HAP-1 (cell line): ENCODE measurements at regions not wholly inside any gene's neighbourhood (a gene's known extent, or its start where the extent isn't known, plus 50 kb on each side); places are given as distances from the start of the nearest gene placed in this dataset.

ENCODE experiments used
- DNase-seq, 2 experiments: peaks; one replicate each; pipeline ENCODE4 v3.0.0-alpha.2; 2016 to 2020; ENCODE audit warnings: low spot score in 2 of 2
- H3K27me3 ChIP-seq: fragments of 250-450 bp; sonication (Bioruptor Pico); 2 replicates; pipeline ENCODE4 v1.5.1; 2020; ENCODE audit warnings: low read depth, mild to moderate bottlenecking, moderate library complexity
- H3K36me3 ChIP-seq: fragments of 250-450 bp; sonication (Bioruptor Pico); replicated peaks from 2 replicates; pipeline ENCODE4 v1.5.1; 2020; ENCODE audit warnings: mild to moderate bottlenecking
- H3K4me1 ChIP-seq: fragments of 250-450 bp; sonication (Bioruptor Pico); 2 replicates; pipeline ENCODE4 v1.5.1; 2020; ENCODE audit warnings: mild to moderate bottlenecking
- H3K4me3 ChIP-seq: fragments of 250-450 bp; sonication (Bioruptor Pico); 2 replicates; pipeline ENCODE4 v1.5.1; 2020; ENCODE audit warnings: mild to moderate bottlenecking, moderate library complexity
- H3K9me3 ChIP-seq: fragments of 250-450 bp; sonication (Bioruptor Pico); 2 replicates; pipeline ENCODE4 v1.5.1; 2020; ENCODE audit warnings: mild to moderate bottlenecking, moderate library complexity
- in situ Hi-C: fragments of 300-500 bp; cut with MboI; formaldehyde crosslinking; loops from 3 replicates; pipeline ENCODE4 v1.14.3; 2020; ENCODE audit warnings: low sequenced_read_pairs, inconsistent platforms, mixed read lengths

DNA sequence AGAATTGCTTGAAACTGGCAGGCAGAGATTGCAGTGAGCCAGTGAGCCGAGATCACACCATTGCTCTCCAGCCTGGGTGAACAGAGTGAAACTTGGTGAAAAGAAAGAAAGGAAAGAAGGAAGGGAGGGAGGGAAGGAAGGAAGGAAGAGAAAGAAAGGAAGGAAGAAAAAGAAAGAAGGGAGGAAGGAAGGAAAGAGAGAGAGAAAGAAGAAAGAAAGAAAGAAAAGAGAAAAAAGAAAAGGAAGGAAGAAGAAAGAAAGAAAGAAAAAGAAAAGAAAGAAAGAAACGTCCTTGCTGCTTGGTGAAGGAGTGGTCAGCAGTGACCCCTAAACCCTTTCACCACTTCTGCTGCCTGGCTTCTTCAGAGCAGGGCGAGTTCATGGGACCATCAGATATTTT lies 147.1 kb upstream of the MYO3A start:
- Histone ChIP-seq H3K36me3 (no peaks in the 10 kb centered on the region), H3K27me3 (no peaks in the 10 kb centered on the region), H3K9me3 (no peaks in the 10 kb centered on the region), H3K4me3 (no peak overlapping the region), H3K4me1 (no peaks in the 10 kb centered on the region)
- in situ Hi-C loops, result no loop called here
- no peak for DNase-seq

GRCh38 chr10:25797888-25798429 lies 136.1 kb upstream of the MYO3A start:
- no peak for DNase-seq
- Histone ChIP-seq H3K4me1 (no peaks in the 10 kb centered on the region), H3K9me3 (no peaks in the 10 kb centered on the region), H3K27me3 (no peaks in the 10 kb centered on the region), H3K36me3 (no peaks in the 10 kb centered on the region), H3K4me3 (no peak overlapping the region)
- in situ Hi-C loops, result no loop called here

DNA sequence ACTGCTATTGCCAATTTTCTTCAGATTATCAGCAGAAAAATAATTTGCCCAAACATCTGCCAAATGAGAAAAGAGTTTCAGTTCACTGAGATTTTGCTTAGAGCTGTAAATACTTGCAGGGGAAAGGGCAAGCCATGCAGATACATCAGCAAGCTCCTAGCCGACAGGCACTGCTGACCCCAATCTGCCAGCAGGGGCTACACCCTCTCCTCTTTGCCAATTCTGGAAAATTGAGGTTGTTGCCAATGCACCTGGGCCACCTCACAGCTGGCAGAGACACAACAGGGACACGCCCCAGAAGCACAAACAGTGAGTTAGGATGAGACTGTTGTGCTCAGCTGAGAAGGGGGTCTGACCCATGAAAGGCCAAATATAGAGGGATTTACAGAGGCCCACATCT lies 129.5 kb upstream of the MYO3A start:
- Histone ChIP-seq H3K27me3 (no peaks in the 10 kb centered on the region), H3K36me3 (no peaks in the 10 kb centered on the region), H3K4me1 (no peaks in the 10 kb centered on the region), H3K9me3 (no peaks in the 10 kb centered on the region), H3K4me3 (no peak overlapping the region)
- no peak for DNase-seq
- in situ Hi-C loops, result no loop called here

- DNase-seq, result no peak
- no peaks in the 10 kb centered on the region for H3K9me3 ChIP-seq
- H3K36me3 ChIP-seq, result no peaks in the 10 kb centered on the region
- in situ Hi-C loops, result no loop called here
- no peaks in the 10 kb centered on the region for H3K4me1 ChIP-seq
- H3K4me3 ChIP-seq, result no peak overlapping the region
- H3K27me3 ChIP-seq, result no peaks in the 10 kb centered on the region
These were observed 128.0 kb upstream of the MYO3A start for GRCh38 chr10:25805986-25806385.

GRCh38 chr10:25808372-25808771 lies 125.7 kb upstream of the MYO3A start:
- no peaks in the 10 kb centered on the region for H3K9me3 ChIP-seq
- no peaks in the 10 kb centered on the region for H3K27me3 ChIP-seq
- H3K4me3 ChIP-seq, result no peak overlapping the region
- no peaks in the 10 kb centered on the region for H3K4me1 ChIP-seq
- H3K36me3 ChIP-seq, result no peaks in the 10 kb centered on the region
- in situ Hi-C loops, result no loop called here
- DNase-seq, result no peak

GRCh38 chr10:25811052-25811685 lies 122.9 kb upstream of the MYO3A start:
- in situ Hi-C loops, result no loop called here
- H3K36me3 ChIP-seq, result no peaks in the 10 kb centered on the region
- no peaks in the 10 kb centered on the region for H3K4me1 ChIP-seq
- H3K27me3 ChIP-seq, result no peaks in the 10 kb centered on the region
- no peak for DNase-seq
- no peak overlapping the region for H3K4me3 ChIP-seq
- no peaks in the 10 kb centered on the region for H3K9me3 ChIP-seq

DNA sequence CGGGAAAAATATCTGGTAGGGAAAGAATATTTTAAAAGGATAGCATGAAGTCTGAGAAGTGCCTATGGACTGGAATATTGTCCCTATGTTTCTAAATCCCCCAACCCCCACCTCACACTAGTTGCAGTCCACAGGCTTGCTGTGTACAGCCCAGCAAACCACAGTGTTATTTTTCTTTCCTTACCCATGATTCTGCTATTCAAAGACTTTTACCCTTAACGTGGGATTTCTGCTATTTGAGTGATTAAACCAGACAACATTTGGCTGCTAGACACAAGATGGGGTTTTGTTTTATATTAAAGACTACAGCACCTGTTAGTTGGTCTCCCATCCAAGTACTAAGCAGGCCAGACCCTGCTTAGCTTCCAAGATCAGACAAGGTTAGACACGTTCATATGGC lies 120.5 kb upstream of the MYO3A start:
- Histone ChIP-seq H3K27me3 (no peaks in the 10 kb centered on the region), H3K36me3 (no peaks in the 10 kb centered on the region), H3K4me1 (no peaks in the 10 kb centered on the region), H3K9me3 (no peaks in the 10 kb centered on the region), H3K4me3 (no peak overlapping the region)
- in situ Hi-C loops, result no loop called here
- no peak for DNase-seq

- no peak for DNase-seq
- in situ Hi-C loops, result no loop called here
- H3K27me3 ChIP-seq, result no peaks in the 10 kb centered on the region
- H3K9me3 ChIP-seq, result no peaks in the 10 kb centered on the region
- no peaks in the 10 kb centered on the region for H3K4me1 ChIP-seq
- no peak overlapping the region for H3K4me3 ChIP-seq
- H3K36me3 ChIP-seq, result no peaks in the 10 kb centered on the region
These were observed 118.8 kb upstream of the MYO3A start for GRCh38 chr10:25815236-25815635.

- no peaks in the 10 kb centered on the region for H3K4me1 ChIP-seq
- H3K36me3 ChIP-seq, result no peaks in the 10 kb centered on the region
- H3K4me3 ChIP-seq, result no peak overlapping the region
- H3K27me3 ChIP-seq, result 0 out of 2 replicates have a peak, but pooled peaks cover 3% of the 10 kb centered on the region
- H3K9me3 ChIP-seq, result no peaks in the 10 kb centered on the region
- in situ Hi-C loops, result no loop called here
- no peak for DNase-seq
These were observed 117.8 kb upstream of the MYO3A start for GRCh38 chr10:25815999-25816768.

DNA sequence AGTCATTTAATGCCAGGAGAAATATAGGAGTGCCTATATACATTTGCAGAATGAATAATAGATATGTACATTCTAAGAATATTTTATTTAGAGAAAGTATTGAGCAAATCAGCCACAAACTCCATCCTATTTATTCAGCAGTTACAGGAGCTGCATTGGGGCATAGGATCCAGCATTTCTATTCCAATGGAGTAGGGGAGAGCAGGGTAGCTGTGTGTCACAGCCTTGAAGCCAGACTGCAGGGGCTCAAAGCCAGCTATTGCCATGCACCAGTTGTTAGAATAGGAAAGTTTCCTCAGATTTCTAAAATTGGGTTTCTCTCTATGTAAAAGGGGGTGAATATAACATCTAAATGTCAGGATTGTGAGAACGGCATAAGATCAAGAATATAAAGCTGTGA lies 116.8 kb upstream of the MYO3A start:
- Histone ChIP-seq H3K36me3 (no peaks in the 10 kb centered on the region), H3K4me3 (no peak overlapping the region), H3K27me3 (0 out of 2 replicates have a peak, but pooled peaks cover 3% of the 10 kb centered on the region), H3K9me3 (no peaks in the 10 kb centered on the region), H3K4me1 (no peaks in the 10 kb centered on the region)
- in situ Hi-C loops, result no loop called here
- DNase-seq, result no peak

- Histone ChIP-seq H3K9me3 (no peaks in the 10 kb centered on the region), H3K4me3 (no peak overlapping the region), H3K27me3 (0 out of 2 replicates have a peak, but pooled peaks cover 3% of the 10 kb centered on the region), H3K4me1 (no peaks in the 10 kb centered on the region), H3K36me3 (no peaks in the 10 kb centered on the region)
- in situ Hi-C loops, result no loop called here
- no peak for DNase-seq
These were observed 115.3 kb upstream of the MYO3A start for GRCh38 chr10:25818751-25819150.

GRCh38 chr10:25820472-25820871 lies 113.6 kb upstream of the MYO3A start:
- no peak for DNase-seq
- Histone ChIP-seq H3K36me3 (no peaks in the 10 kb centered on the region), H3K27me3 (0 out of 2 replicates have a peak, but pooled peaks cover 3% of the 10 kb centered on the region), H3K9me3 (no peaks in the 10 kb centered on the region), H3K4me3 (no peak overlapping the region), H3K4me1 (no peaks in the 10 kb centered on the region)
- in situ Hi-C loops, result no loop called here

DNA sequence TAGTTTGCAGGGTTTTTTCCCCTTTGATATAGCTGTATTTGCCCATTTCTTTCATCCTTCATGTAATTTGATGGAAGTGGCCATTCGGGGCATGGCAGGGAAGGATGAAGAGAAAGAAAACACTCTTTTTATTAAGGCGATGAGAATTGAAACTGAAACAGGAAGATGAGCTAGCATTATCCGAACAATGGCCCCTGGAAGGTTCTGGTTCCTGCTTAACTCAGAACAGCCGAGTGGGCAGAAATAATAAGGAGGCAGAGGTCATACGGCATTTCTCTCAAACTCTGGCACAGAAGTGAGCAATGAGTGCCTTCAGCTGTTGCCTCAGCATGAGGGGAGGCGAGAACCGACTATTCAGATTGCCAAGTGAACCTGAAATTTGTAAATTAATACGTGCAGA lies 113.2 kb upstream of the MYO3A start:
- Histone ChIP-seq H3K36me3 (no peaks in the 10 kb centered on the region), H3K27me3 (0 out of 2 replicates have a peak, but pooled peaks cover 3% of the 10 kb centered on the region), H3K4me3 (no peak overlapping the region), H3K9me3 (no peaks in the 10 kb centered on the region), H3K4me1 (no peaks in the 10 kb centered on the region)
- in situ Hi-C loops, result no loop called here
- no peak for DNase-seq

- DNase-seq, result no peak
- no peaks in the 10 kb centered on the region for H3K9me3 ChIP-seq
- in situ Hi-C loops, result no loop called here
These were observed 110.0 kb upstream of the MYO3A start for GRCh38 chr10:25824050-25824449.

More at GRCh38 chr10:25824050-25824449, 110.0 kb upstream of the MYO3A start:
- H3K4me3 ChIP-seq, result no peak overlapping the region
- H3K27me3 ChIP-seq, result 0 out of 2 replicates have a peak, but pooled peaks cover 6% of the 10 kb centered on the region
- H3K4me1 ChIP-seq, result no peaks in the 10 kb centered on the region
- no peaks in the 10 kb centered on the region for H3K36me3 ChIP-seq
